ENCODE measurements at regions not wholly inside any gene's neighbourhood (a gene's known extent, or its start where the extent isn't known, plus 50 kb on each side); places are given as distances from the start of the nearest gene placed in this dataset.
"Not testable (repeated sequence)": the region's sequence is repeated elsewhere in the genome, so short reads cannot be mapped to it uniquely, and the experiment has no call there.

GRCh38 chr21:14825514-14825974 lies 239.3 kb downstream of the NRIP1 start:
- no peak overlapping the region for H3K4me3 ChIP-seq (ENCODE audit: low read depth, low read length)
- FAIRE-seq (no peak), DNase-seq (ENCODE audit: low read depth) (no peak)
- TF ChIP-seq, protein P1, sequence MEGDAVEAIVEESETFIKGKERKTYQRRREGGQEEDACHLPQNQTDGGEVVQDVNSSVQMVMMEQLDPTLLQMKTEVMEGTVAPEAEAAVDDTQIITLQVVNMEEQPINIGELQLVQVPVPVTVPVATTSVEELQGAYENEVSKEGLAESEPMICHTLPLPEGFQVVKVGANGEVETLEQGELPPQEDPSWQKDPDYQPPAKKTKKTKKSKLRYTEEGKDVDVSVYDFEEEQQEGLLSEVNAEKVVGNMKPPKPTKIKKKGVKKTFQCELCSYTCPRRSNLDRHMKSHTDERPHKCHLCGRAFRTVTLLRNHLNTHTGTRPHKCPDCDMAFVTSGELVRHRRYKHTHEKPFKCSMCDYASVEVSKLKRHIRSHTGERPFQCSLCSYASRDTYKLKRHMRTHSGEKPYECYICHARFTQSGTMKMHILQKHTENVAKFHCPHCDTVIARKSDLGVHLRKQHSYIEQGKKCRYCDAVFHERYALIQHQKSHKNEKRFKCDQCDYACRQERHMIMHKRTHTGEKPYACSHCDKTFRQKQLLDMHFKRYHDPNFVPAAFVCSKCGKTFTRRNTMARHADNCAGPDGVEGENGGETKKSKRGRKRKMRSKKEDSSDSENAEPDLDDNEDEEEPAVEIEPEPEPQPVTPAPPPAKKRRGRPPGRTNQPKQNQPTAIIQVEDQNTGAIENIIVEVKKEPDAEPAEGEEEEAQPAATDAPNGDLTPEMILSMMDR (IDR thresholded peaks at IDR 0.05; ENCODE audit: insufficient read depth, low read length, severe bottlenecking), result no peak
- H3K36me3 ChIP-seq (ENCODE audit: control insufficient read depth, insufficient read depth, low read length), result no peaks in the 10 kb centered on the region
- no peaks in the 10 kb centered on the region for H3K27me3 ChIP-seq (ENCODE audit: control insufficient read depth, insufficient read depth, low read length)

GRCh38 chr21:14824126-14824525 lies 240.7 kb downstream of the NRIP1 start:
- DNase-seq (ENCODE audit: low read depth) (no peak), FAIRE-seq (no peak)
- Histone ChIP-seq H3K36me3 (ENCODE audit: control insufficient read depth, insufficient read depth, low read length) (no peaks in the 10 kb centered on the region), H3K27me3 (ENCODE audit: control insufficient read depth, insufficient read depth, low read length) (no peaks in the 10 kb centered on the region), H3K4me3 (ENCODE audit: low read depth, low read length) (no peak overlapping the region)
- TF ChIP-seq, protein P1 (IDR thresholded peaks at IDR 0.05; ENCODE audit: insufficient read depth, low read length, severe bottlenecking), result no peak

DNA sequence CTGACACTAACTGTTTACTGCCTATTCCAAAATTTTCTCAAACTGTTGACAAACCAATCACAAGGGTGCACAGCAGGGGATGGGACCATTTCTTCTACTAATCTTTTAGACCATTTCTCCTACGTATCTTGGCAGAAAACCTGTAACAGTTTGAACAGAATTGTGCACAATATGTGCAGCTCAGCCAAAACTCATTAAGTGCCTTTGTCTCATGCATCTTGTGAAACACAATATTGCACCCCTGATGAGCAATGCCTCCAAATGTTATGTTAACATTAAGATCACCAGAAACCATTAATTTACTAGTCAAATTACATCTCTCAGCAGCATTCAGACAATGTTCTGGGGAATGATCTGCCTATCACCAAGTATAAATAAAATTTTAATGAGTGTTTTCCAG lies 247.5 kb downstream of the NRIP1 start:
- FAIRE-seq (no peak), DNase-seq (ENCODE audit: low read depth) (no peak)
- Histone ChIP-seq H3K4me3 (ENCODE audit: low read depth, low read length) (no peak overlapping the region), H3K27me3 (ENCODE audit: control insufficient read depth, insufficient read depth, low read length) (no peaks in the 10 kb centered on the region), H3K36me3 (ENCODE audit: control insufficient read depth, insufficient read depth, low read length) (no peaks in the 10 kb centered on the region)
- TF ChIP-seq, protein P1 (IDR thresholded peaks at IDR 0.05; ENCODE audit: insufficient read depth, low read length, severe bottlenecking), result no peak

DNA sequence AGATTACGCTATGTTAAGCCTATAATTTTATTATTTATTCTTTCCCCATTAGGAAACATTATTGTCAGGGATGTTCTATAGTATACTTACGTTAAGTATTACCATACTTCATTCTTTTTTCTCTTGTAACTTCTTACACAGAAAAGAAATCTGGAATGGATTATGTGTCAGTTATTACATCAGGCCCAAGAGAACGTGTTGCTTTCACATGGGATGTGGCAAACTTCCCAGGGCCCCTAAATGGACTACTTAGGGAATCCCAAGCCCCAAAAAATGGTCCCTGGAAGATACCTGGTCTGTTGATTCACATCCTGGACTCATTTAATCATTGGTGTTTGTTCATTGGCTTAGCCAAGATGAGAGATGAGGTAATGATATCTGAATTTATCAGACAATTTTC lies 249.8 kb downstream of the NRIP1 start:
- H3K4me3 ChIP-seq (ENCODE audit: low read depth, low read length), result no peak overlapping the region
- TF ChIP-seq, protein P1 (IDR thresholded peaks at IDR 0.05; ENCODE audit: insufficient read depth, low read length, severe bottlenecking), result no peak
- DNase-seq (ENCODE audit: low read depth), result no peak
- FAIRE-seq, result no peak
- H3K27me3 ChIP-seq (ENCODE audit: control insufficient read depth, insufficient read depth, low read length), result no peaks in the 10 kb centered on the region
- H3K36me3 ChIP-seq (ENCODE audit: control insufficient read depth, insufficient read depth, low read length), result no peaks in the 10 kb centered on the region

- FAIRE-seq (no peak), DNase-seq (ENCODE audit: low read depth) (no peak)
- TF ChIP-seq, protein P1 (IDR thresholded peaks at IDR 0.05; ENCODE audit: insufficient read depth, low read length, severe bottlenecking), result no peak
- no peak overlapping the region for H3K4me3 ChIP-seq (ENCODE audit: low read depth, low read length)
- H3K27me3 ChIP-seq (ENCODE audit: control insufficient read depth, insufficient read depth, low read length), result no peaks in the 10 kb centered on the region
- H3K36me3 ChIP-seq (ENCODE audit: control insufficient read depth, insufficient read depth, low read length), result no peaks in the 10 kb centered on the region
Observed at GRCh38 chr21:14814282-14814681, 250.5 kb downstream of the NRIP1 start.

DNA sequence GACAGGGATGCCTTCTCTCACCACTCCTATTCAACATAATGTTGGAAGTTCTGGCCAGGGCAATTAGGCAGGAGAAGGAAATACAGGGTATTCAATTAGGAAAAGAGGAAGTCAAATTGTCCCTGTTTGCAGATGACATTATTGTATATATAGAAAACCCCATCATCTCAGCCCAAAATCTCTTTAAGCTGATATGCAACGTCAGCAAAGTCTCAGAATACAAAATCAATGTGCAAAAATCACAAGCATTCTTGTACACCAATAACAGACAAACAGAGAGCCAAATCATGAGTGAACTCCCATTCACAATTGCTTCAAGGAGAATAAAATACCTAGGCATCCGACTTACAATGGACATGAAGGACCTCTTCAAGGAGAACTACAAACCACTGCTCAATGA lies 258.1 kb upstream of the SAMSN1 start:
- H3K36me3 ChIP-seq (ENCODE audit: control insufficient read depth, insufficient read depth, low read length); H3K4me3 ChIP-seq (ENCODE audit: low read depth, low read length); DNase-seq (ENCODE audit: low read depth); FAIRE-seq; H3K27me3 ChIP-seq (ENCODE audit: control insufficient read depth, insufficient read depth, low read length): not testable (repeated sequence)
